ENCODE measurements at regions not wholly inside any gene's neighbourhood (a gene's known extent, or its start where the extent isn't known, plus 50 kb on each side); places are given as distances from the start of the nearest gene placed in this dataset.

- no peaks in the 10 kb centered on the region for H3K79me2 ChIP-seq (ENCODE audit: insufficient read depth)
- no peak overlapping the region for H2AFZ ChIP-seq (ENCODE audit: low read depth)
- H3K9me3 ChIP-seq = no peaks in the 10 kb centered on the region
- H3K9ac ChIP-seq = no peak overlapping the region
- H3K4me1 ChIP-seq (ENCODE audit: control insufficient read depth in 1 of 2, insufficient read depth in 2 of 2, low read depth in 1 of 2, low read length in 1 of 2) = no peaks in the 10 kb centered on the region
- CTCF ChIA-PET = interaction anchor here (0.7 kb wide), 1 partner anchor 9 kb away, joined by 3 read pairs; no protein-coding TSS in a partner anchor
- POLR2A ChIA-PET = no interaction called here
- WGBS (ENCODE audit: low lambda C conversion rate) = 28% methylated on average over 4 of the region's 4 CpGs
- H3K27me3 ChIP-seq (ENCODE audit: insufficient read depth) = no peaks in the 10 kb centered on the region
- H3K4me3 ChIP-seq (ENCODE audit: low read depth in 2 of 2, low read length in 1 of 2) = no peak overlapping the region
- H3K36me3 ChIP-seq (replicated peaks in 1 of 2; ENCODE audit: control insufficient read depth in 1 of 2, insufficient read depth in 2 of 2, low read length in 1 of 2) = no peaks in the 10 kb centered on the region
- no peak overlapping the region for H3K4me2 ChIP-seq
- no peak overlapping the region for H3K27ac ChIP-seq (ENCODE audit: low read depth in 2 of 2, low read length in 1 of 2)
- TF ChIP-seq YY1 (IDR thresholded peaks at IDR 0.05; ENCODE audit: low read depth) = no peak
- no peak for TF ChIP-seq FOXJ3 (CRISPR knock-in tag; IDR thresholded peaks at IDR 0.05)
- TF ChIP-seq FOXM1 (IDR thresholded peaks at IDR 0.05; ENCODE audit: low read depth) = no peak
- no peak for TF ChIP-seq SMC3 (IDR thresholded peaks at IDR 0.05; ENCODE audit: low read depth, low read length)
- TF ChIP-seq SIN3A (IDR thresholded peaks at IDR 0.05; ENCODE audit: borderline replicate concordance, low read depth, low read length) = no peak
- no peak for TF ChIP-seq USF2 (IDR thresholded peaks at IDR 0.05; ENCODE audit: borderline replicate concordance, low read depth, low read length)
- TF ChIP-seq NRF1 (IDR thresholded peaks at IDR 0.05; ENCODE audit: low read depth, low read length) = no peak
- TF ChIP-seq CHD2 (IDR thresholded peaks at IDR 0.05; ENCODE audit: low read length, partially characterized antibody) = no peak
- no peak for TF ChIP-seq REST (IDR thresholded peaks at IDR 0.05; ENCODE audit: low read depth, low read length)
- no peak for TF ChIP-seq EP300 (IDR thresholded peaks at IDR 0.05; ENCODE audit: borderline replicate concordance in 1 of 2, low read depth in 1 of 2, low read length in 1 of 2)
- no peak for DNase-seq
- no peaks in the 10 kb centered on the region for H3F3A ChIP-seq (replicated peaks; ENCODE audit: insufficient read depth)
- no peaks in the 10 kb centered on the region for H4K20me1 ChIP-seq (ENCODE audit: insufficient read depth)
- no peaks in the 10 kb centered on the region for H3K9me2 ChIP-seq
Measured at GRCh38 chr3:176696816-176697215, 500.5 kb downstream of the TBL1XR1 start.

- Histone ChIP-seq H3K79me2 (ENCODE audit: insufficient read depth) (no peaks in the 10 kb centered on the region), H3F3A (replicated peaks; ENCODE audit: insufficient read depth) (no peaks in the 10 kb centered on the region), H3K9me2 (no peaks in the 10 kb centered on the region), H3K9ac (no peak overlapping the region), H3K36me3 (replicated peaks in 1 of 2; ENCODE audit: control insufficient read depth in 1 of 2, insufficient read depth in 2 of 2, low read length in 1 of 2) (no peaks in the 10 kb centered on the region), H2AFZ (ENCODE audit: low read depth) (no peak overlapping the region), H3K4me3 (ENCODE audit: low read depth in 2 of 2, low read length in 1 of 2) (no peak overlapping the region), H3K4me2 (no peak overlapping the region), H3K4me1 (ENCODE audit: control insufficient read depth in 1 of 2, insufficient read depth in 2 of 2, low read depth in 1 of 2, low read length in 1 of 2) (no peaks in the 10 kb centered on the region), H3K9me3 (no peaks in the 10 kb centered on the region), H3K27ac (ENCODE audit: low read depth in 2 of 2, low read length in 1 of 2) (no peak overlapping the region), H3K27me3 (ENCODE audit: insufficient read depth) (no peaks in the 10 kb centered on the region), H4K20me1 (ENCODE audit: insufficient read depth) (no peaks in the 10 kb centered on the region)
- WGBS (ENCODE audit: low lambda C conversion rate) = 54% methylated on average over 4 of the region's 4 CpGs
- CTCF ChIA-PET = interaction anchor here (1.2 kb wide), 1 partner anchor 28 kb away, joined by 4 read pairs; no protein-coding TSS in a partner anchor
- DNase-seq = no peak
- no peak for TF ChIP-seq MXI1 (IDR thresholded peaks at IDR 0.05; ENCODE audit: low read depth, low read length)
- no peak for TF ChIP-seq YY1 (IDR thresholded peaks at IDR 0.05; ENCODE audit: low read depth)
- TF ChIP-seq FOXM1 (IDR thresholded peaks at IDR 0.05; ENCODE audit: low read depth) = no peak
- TF ChIP-seq RCOR1 (IDR thresholded peaks at IDR 0.05; ENCODE audit: low read length) = no peak
- POLR2A ChIA-PET = no interaction called here
Measured at GRCh38 chr3:176692966-176693785, 504.1 kb downstream of the TBL1XR1 start.

All from SK-N-SH (cell line).